ENCODE measurements at regions not wholly inside any gene's neighbourhood (a gene's known extent, or its start where the extent isn't known, plus 50 kb on each side); places are given as distances from the start of the nearest gene placed in this dataset.

DNA sequence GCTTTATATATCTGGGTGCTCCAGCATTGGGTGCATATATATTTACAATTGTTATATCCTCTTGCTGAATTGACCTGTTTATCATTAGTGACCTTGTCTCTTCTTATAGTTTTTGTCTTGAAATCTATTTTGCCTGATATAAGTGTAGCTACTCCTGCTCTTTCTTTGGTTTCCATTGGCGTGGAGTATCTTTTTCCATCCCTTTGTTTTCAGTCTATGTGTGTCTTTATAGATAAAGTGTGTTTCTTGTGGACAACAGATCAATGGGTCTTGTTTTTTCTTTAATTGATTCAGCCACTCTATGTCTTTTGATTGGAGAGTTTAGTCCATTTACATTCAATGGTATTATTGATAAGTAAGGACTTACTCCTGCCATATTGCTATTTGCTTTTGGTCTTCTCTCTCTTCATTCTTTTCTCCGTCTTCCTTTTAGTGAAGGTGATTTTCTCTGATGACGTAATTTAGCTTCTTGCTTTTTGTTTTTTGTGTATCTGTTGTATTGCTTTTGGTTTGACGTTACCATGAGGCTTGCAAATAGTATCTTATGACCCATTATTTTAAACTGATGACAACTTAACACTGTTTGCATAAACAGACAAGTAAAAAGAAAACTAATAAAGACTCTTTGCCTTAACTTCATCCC lies 347.6 kb downstream of the TMEM121 start:
- TF ChIP-seq, protein P1, sequence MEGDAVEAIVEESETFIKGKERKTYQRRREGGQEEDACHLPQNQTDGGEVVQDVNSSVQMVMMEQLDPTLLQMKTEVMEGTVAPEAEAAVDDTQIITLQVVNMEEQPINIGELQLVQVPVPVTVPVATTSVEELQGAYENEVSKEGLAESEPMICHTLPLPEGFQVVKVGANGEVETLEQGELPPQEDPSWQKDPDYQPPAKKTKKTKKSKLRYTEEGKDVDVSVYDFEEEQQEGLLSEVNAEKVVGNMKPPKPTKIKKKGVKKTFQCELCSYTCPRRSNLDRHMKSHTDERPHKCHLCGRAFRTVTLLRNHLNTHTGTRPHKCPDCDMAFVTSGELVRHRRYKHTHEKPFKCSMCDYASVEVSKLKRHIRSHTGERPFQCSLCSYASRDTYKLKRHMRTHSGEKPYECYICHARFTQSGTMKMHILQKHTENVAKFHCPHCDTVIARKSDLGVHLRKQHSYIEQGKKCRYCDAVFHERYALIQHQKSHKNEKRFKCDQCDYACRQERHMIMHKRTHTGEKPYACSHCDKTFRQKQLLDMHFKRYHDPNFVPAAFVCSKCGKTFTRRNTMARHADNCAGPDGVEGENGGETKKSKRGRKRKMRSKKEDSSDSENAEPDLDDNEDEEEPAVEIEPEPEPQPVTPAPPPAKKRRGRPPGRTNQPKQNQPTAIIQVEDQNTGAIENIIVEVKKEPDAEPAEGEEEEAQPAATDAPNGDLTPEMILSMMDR (conservative IDR thresholded peaks at IDR 0.05; ENCODE audit: low read depth, low read length): no peak
- TF ChIP-seq EZH2 (IDR thresholded peaks at IDR 0.05; ENCODE audit: borderline replicate concordance, low read depth, low read length, poor library complexity, severe bottlenecking): no peak
